CD4-positive, alpha-beta T cell (primary cell): ENCODE measurements at regions not wholly inside any gene's neighbourhood (a gene's known extent, or its start where the extent isn't known, plus 50 kb on each side); places are given as distances from the start of the nearest gene placed in this dataset.

ENCODE experiments used
- ATAC-seq: fragments of 200-7000 bp; cut with Tn5 transposase; one replicate; pipeline ENCODE4 v1.10.0; 2022; ENCODE audit warnings: mild to moderate bottlenecking; ENCODE audit not compliant: poor library complexity
- CTCF ChIA-PET: fragments of 350-600 bp; sonication (Branson Sonifier 250); formaldehyde crosslinking; loops from one replicate; lab custom pipeline; 2021; ENCODE audit warnings: antibody characterized with exemption, inconsistent platforms; lab: Charles Lee
- POLR2A ChIA-PET: fragments of 350-600 bp; sonication (Branson Sonifier 250); formaldehyde crosslinking; loops from one replicate; lab custom pipeline; 2021; ENCODE audit warnings: antibody characterized with exemption, inconsistent platforms; lab: Charles Lee
- DNase-seq, 14 experiments: peaks; one replicate each; pipeline ENCODE4 v3.0.0-alpha.2; 2013 to 2020; ENCODE audit warnings: mixed read lengths in 2 of 14
- H3K27ac ChIP-seq, 2 donors: one replicate each; pipeline versions ENCODE4 v1.5.1 to v1.7.0; 2013; ENCODE audit warnings: low read length in 2 of 2, low read depth in 1 of 2, mild to moderate bottlenecking in 1 of 2
- H3K27me3 ChIP-seq, 2 experiments: 1 replicate in 1 of 2; 2 replicates in 1 of 2; pipeline versions ENCODE4 v1.6.1 to v1.7.0; 2013; ENCODE audit warnings: low read length in 2 of 2, control low read depth in 1 of 2, mild to moderate bottlenecking in 1 of 2, moderate library complexity in 1 of 2; ENCODE audit not compliant: insufficient read depth in 2 of 2, control insufficient read depth in 1 of 2
- H3K36me3 ChIP-seq: one replicate; pipeline ENCODE4 v1.6.1; 2013; ENCODE audit warnings: low read length, control low read depth; ENCODE audit not compliant: insufficient read depth
- H3K4me1 ChIP-seq: one replicate; pipeline ENCODE4 v1.6.1; 2013; ENCODE audit warnings: low read length, control low read depth; ENCODE audit not compliant: insufficient read depth
- H3K4me3 ChIP-seq: one replicate; pipeline ENCODE4 v1.5.1; 2013; ENCODE audit warnings: mild to moderate bottlenecking, low read length, moderate library complexity
- H3K9me3 ChIP-seq, 2 experiments: 1 replicate in 1 of 2; 2 replicates in 1 of 2; pipeline versions ENCODE4 v1.6.1 to v1.7.0; 2013; ENCODE audit warnings: low read length in 2 of 2, mild to moderate bottlenecking in 2 of 2, control low read depth in 1 of 2, moderate library complexity in 1 of 2; ENCODE audit not compliant: control insufficient read depth in 1 of 2, insufficient read depth in 1 of 2
- H3K27ac Mint-ChIP-seq: one replicate; pipeline ENCODE4 v1.8.0; 2020; ENCODE audit warnings: mixed read lengths
- H3K27me3 Mint-ChIP-seq: one replicate; pipeline ENCODE4 v1.8.0; 2021; ENCODE audit warnings: mixed read lengths
- H3K36me3 Mint-ChIP-seq: one replicate; pipeline ENCODE4 v1.8.0; 2021; ENCODE audit warnings: low read depth, mixed read lengths
- H3K4me1 Mint-ChIP-seq: one replicate; pipeline ENCODE4 v1.8.0; 2021; ENCODE audit warnings: low read depth, mixed read lengths
- H3K4me3 Mint-ChIP-seq: one replicate; pipeline ENCODE4 v1.8.0; 2020; ENCODE audit warnings: mild to moderate bottlenecking, mixed read lengths
- H3K9me3 Mint-ChIP-seq: one replicate; pipeline ENCODE4 v1.8.0; 2020; ENCODE audit warnings: mixed read lengths
- intact Hi-C, 2 experiments: fragments of 100-400 bp; cut with DNase I in 1 of 2; cut with micrococcal nuclease in 1 of 2; formaldehyde crosslinking; loops; one replicate each; pipeline versions ENCODE4 v1.15.1 to v1.9.0; 2023 to 2025; cut with DNase I, micrococcal nuclease
- TF ChIP-seq, protein P1 (sequence below): fragments of 200-600 bp; IDR thresholded peaks from one replicate; pipeline ENCODE4 v1.8.0; 2022; ENCODE audit warnings: antibody characterized with exemption, mild to moderate bottlenecking

DNA sequence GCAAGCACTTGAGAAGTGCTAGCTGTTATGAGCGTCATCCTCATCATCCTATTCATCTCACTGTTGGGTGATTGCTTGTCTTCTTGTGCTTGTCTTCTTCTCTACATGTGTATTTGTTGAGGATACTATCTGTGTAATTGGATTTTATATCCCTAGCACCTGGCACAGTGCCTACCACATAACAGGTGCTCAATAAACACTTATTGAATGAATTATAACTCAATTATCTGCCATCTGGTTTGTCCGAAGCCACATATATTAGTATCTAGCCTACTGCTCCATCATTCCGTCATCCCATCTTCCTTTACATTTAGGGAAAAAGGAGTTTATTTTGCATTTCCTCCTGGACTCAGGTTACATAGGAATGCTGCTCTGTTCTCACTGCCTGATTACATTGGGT lies 330.4 kb upstream of the ETAA1 start:
- TF ChIP-seq, protein P1, sequence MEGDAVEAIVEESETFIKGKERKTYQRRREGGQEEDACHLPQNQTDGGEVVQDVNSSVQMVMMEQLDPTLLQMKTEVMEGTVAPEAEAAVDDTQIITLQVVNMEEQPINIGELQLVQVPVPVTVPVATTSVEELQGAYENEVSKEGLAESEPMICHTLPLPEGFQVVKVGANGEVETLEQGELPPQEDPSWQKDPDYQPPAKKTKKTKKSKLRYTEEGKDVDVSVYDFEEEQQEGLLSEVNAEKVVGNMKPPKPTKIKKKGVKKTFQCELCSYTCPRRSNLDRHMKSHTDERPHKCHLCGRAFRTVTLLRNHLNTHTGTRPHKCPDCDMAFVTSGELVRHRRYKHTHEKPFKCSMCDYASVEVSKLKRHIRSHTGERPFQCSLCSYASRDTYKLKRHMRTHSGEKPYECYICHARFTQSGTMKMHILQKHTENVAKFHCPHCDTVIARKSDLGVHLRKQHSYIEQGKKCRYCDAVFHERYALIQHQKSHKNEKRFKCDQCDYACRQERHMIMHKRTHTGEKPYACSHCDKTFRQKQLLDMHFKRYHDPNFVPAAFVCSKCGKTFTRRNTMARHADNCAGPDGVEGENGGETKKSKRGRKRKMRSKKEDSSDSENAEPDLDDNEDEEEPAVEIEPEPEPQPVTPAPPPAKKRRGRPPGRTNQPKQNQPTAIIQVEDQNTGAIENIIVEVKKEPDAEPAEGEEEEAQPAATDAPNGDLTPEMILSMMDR, result no peak
- no peaks in the 10 kb centered on the region for H3K36me3 Mint-ChIP-seq
- POLR2A ChIA-PET, result no interaction called here
- H3K4me1 ChIP-seq, result no peaks in the 10 kb centered on the region
- intact Hi-C loops, result no loop called here
- no peak overlapping the region for H3K27ac ChIP-seq
- no peaks in the 10 kb centered on the region for H3K36me3 ChIP-seq
- no peaks in the 10 kb centered on the region for H3K27me3 Mint-ChIP-seq
- no peak overlapping the region for H3K27ac Mint-ChIP-seq
- no peaks in the 10 kb centered on the region for H3K27me3 ChIP-seq
- no peaks in the 10 kb centered on the region for H3K9me3 ChIP-seq
- peaks cover 5% of the 10 kb centered on the region for H3K9me3 Mint-ChIP-seq
- ATAC-seq, result no peak
- no peak overlapping the region for H3K4me3 ChIP-seq
- H3K4me1 Mint-ChIP-seq, result no peaks in the 10 kb centered on the region
- CTCF ChIA-PET, result no interaction called here
- no peak for DNase-seq
- H3K4me3 Mint-ChIP-seq, result no peak overlapping the region

DNA sequence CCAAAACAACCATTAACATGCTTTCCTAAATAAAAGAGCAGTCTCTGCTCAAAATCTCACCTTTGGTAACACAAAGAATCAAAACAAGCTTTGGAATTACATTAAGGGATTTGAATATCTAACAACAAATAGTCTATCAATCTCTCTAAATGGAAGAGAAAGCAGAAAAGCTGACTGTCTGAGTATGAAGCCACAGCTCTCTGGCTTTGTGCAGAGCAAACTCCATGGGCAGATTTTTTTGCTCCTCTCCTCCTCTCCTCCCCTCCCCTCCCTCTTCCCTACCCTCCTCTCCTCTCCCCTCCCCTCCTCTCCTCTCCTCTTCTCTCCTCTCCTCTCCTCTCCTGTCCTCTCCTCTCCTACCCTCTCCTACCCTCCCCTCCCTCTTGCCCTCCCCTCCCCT lies 329.5 kb upstream of the ETAA1 start:
- Histone ChIP-seq H3K4me1 (no peaks in the 10 kb centered on the region), H3K36me3 (no peaks in the 10 kb centered on the region), H3K9me3 (no peaks in the 10 kb centered on the region), H3K27ac (no peak overlapping the region), H3K27me3 (no peaks in the 10 kb centered on the region), H3K4me3 (no peak overlapping the region)
- Mint-ChIP-seq H3K36me3 (no peaks in the 10 kb centered on the region), H3K9me3 (peaks cover 3% of the 10 kb centered on the region), H3K27me3 (no peaks in the 10 kb centered on the region), H3K4me3 (no peak overlapping the region), H3K27ac (no peak overlapping the region), H3K4me1 (no peaks in the 10 kb centered on the region)
- intact Hi-C loops, result no loop called here
- ChIA-PET CTCF (interaction anchor here (0.8 kb wide), 1 partner anchor 149 kb away, joined by 4 read pairs; no protein-coding TSS in a partner anchor), POLR2A (no interaction called here)
- ATAC-seq, result no peak
- TF ChIP-seq, protein P1, result no peak
- no peak for DNase-seq

DNA sequence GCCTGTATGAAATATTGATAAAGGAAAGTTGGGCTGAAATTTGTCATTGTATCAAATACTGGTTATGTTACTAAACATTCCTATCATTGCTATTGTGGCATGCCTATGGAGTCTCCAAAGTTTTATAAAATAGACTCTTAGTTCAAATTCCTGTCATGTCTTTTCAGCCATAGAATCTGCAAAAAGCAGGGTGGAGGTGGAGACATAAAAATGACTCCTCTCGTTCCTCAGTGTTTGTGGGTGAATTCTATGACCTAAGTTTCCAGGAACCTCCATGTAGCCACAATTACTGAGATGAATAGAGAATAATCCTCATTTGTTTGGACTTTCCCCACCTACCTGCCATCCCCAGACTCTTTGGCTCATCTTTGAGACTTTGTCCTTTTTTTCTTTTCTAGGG lies 326.3 kb upstream of the ETAA1 start:
- ChIA-PET CTCF (no interaction called here), POLR2A (no interaction called here)
- no peak for DNase-seq
- H3K4me1 ChIP-seq, result no peaks in the 10 kb centered on the region
- H3K4me3 ChIP-seq, result no peak overlapping the region
- H3K27ac ChIP-seq, result no peak overlapping the region
- intact Hi-C loops, result no loop called here
- H3K9me3 ChIP-seq, result no peaks in the 10 kb centered on the region
- no peak overlapping the region for H3K27ac Mint-ChIP-seq
- H3K4me3 Mint-ChIP-seq, result no peak overlapping the region
- ATAC-seq, result no peak
- peaks cover 8% of the 10 kb centered on the region for H3K9me3 Mint-ChIP-seq
- H3K36me3 Mint-ChIP-seq, result no peaks in the 10 kb centered on the region
- H3K36me3 ChIP-seq, result no peaks in the 10 kb centered on the region
- no peaks in the 10 kb centered on the region for H3K4me1 Mint-ChIP-seq
- H3K27me3 Mint-ChIP-seq, result no peaks in the 10 kb centered on the region
- TF ChIP-seq, protein P1, result no peak
- no peaks in the 10 kb centered on the region for H3K27me3 ChIP-seq
